Endothelial cell of umbilical vein (primary cell): ENCODE measurements at regions not wholly inside any gene's neighbourhood (a gene's known extent, or its start where the extent isn't known, plus 50 kb on each side); places are given as distances from the start of the nearest gene placed in this dataset.

Source experiments
- CTCF ChIP-seq, 2 donors: IDR thresholded peaks; 1 replicate in 1 of 2; 2 replicates in 1 of 2; pipeline ENCODE4 v1.5.1; 2011; ENCODE audit warnings: low read length in 2 of 2, mild to moderate bottlenecking in 2 of 2, moderate library complexity in 2 of 2, control low read depth in 1 of 2, inconsistent platforms in 1 of 2, low read depth in 1 of 2; ENCODE audit not compliant: insufficient read depth in 1 of 2; ENCODE audit errors: extremely low read depth in 1 of 2
- MAX ChIP-seq: IDR thresholded peaks from 2 replicates; pipeline ENCODE4 v1.6.1; 2011; ENCODE audit not compliant: insufficient read depth, insufficient read length
- POLR2A ChIP-seq: IDR thresholded peaks from 2 replicates; pipeline ENCODE4 v1.6.1; 2012; ENCODE audit warnings: low read depth, mild to moderate bottlenecking, control low read depth, low read length
- POLR2AphosphoS5 ChIP-seq: IDR thresholded peaks from 2 replicates; pipeline ENCODE4 v1.6.1; 2012; ENCODE audit warnings: low read depth, mild to moderate bottlenecking, control low read depth, low read length, moderate library complexity; ENCODE audit not compliant: insufficient read depth

- TF ChIP-seq CTCF (IDR thresholded peaks at IDR 0.05; ENCODE audit: extremely low read depth in 1 of 2, insufficient read depth in 1 of 2, low read depth in 1 of 2, low read length in 2 of 2) (no peak), POLR2AphosphoS5 (no peak), POLR2A (no peak), MAX (no peak)
These were observed 61.1 kb upstream of the ARSJ start for GRCh38 chr4:114040319-114041116.
